ENCODE measurements at regions not wholly inside any gene's neighbourhood (a gene's known extent, or its start where the extent isn't known, plus 50 kb on each side); places are given as distances from the start of the nearest gene placed in this dataset.

DNA sequence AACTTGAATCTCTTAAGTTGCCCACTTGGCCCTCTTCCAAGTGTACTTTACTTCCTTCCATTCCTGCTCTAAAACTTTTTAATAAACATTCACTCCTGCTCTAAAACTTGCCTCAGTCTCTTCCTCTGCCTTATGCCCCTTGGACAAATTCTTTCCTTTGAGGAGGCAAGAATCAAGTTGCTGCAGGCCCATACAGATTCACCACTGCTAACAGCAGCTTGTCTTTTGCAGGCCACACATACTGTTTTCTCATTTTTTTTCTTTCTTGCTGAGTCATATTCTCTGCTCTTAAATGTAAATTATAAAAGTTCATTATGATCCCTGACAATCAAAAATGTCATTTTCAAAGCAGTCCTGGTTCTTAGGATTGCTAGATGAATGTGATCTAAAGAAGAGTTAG is 1820.8 kb upstream of the FLRT2 start:
- TF ChIP-seq, protein P1, sequence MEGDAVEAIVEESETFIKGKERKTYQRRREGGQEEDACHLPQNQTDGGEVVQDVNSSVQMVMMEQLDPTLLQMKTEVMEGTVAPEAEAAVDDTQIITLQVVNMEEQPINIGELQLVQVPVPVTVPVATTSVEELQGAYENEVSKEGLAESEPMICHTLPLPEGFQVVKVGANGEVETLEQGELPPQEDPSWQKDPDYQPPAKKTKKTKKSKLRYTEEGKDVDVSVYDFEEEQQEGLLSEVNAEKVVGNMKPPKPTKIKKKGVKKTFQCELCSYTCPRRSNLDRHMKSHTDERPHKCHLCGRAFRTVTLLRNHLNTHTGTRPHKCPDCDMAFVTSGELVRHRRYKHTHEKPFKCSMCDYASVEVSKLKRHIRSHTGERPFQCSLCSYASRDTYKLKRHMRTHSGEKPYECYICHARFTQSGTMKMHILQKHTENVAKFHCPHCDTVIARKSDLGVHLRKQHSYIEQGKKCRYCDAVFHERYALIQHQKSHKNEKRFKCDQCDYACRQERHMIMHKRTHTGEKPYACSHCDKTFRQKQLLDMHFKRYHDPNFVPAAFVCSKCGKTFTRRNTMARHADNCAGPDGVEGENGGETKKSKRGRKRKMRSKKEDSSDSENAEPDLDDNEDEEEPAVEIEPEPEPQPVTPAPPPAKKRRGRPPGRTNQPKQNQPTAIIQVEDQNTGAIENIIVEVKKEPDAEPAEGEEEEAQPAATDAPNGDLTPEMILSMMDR (IDR thresholded peaks at IDR 0.05), result no peak
- TF ChIP-seq POLR2A (IDR thresholded peaks at IDR 0.05) (no peak), POLR2AphosphoS5 (IDR thresholded peaks at IDR 0.05) (no peak)

Measured in prostate gland (tissue), 2 donors.